DOHH2 (cell line): ENCODE measurements at regions not wholly inside any gene's neighbourhood (a gene's known extent, or its start where the extent isn't known, plus 50 kb on each side); places are given as distances from the start of the nearest gene placed in this dataset.

Experiments used
- CTCF ChIP-seq: fragments of 200-600 bp; sonication (generic); IDR thresholded peaks from one replicate; pipeline ENCODE4 v1.5.1; 2014; ENCODE audit warnings: antibody characterized with exemption, mild to moderate bottlenecking, low read depth, low read length; ENCODE audit not compliant: poor library complexity, severe bottlenecking
- EZH2phosphoT487 ChIP-seq: fragments of 200-600 bp; sonication (generic); IDR thresholded peaks from 2 replicates; pipeline ENCODE4 v1.6.1; 2017; ENCODE audit warnings: borderline replicate concordance, mild to moderate bottlenecking, antibody characterized with exemption, low read length, moderate library complexity, mixed read lengths

GRCh38 chr21:24890021-24890420, 717.3 kb downstream of the MRPL39 start:
- TF ChIP-seq CTCF, result no peak
- no peak for TF ChIP-seq EZH2phosphoT487
